CD14-positive monocyte (primary cell): ENCODE measurements at regions not wholly inside any gene's neighbourhood (a gene's known extent, or its start where the extent isn't known, plus 50 kb on each side); places are given as distances from the start of the nearest gene placed in this dataset.

Experiments used
- DNase-seq, 3 donors: peaks; one replicate each; pipeline ENCODE4 v3.0.0-alpha.2; 2011 to 2022
- H2AFZ ChIP-seq: 2 replicates; pipeline ENCODE4 v1.6.0; 2012; ENCODE audit warnings: mild to moderate bottlenecking, low read depth, low read length, inconsistent platforms; ENCODE audit not compliant: insufficient read depth, poor library complexity, severe bottlenecking
- H3K27ac ChIP-seq, 2 donors: 1 replicate in 1 of 2; 2 replicates in 1 of 2; pipeline ENCODE4 v1.5.1; 2012 to 2013; ENCODE audit warnings: low read length in 2 of 2, control low read depth in 1 of 2, inconsistent platforms in 1 of 2, low read depth in 1 of 2, mild to moderate bottlenecking in 1 of 2
- H3K27me3 ChIP-seq, 2 donors: one replicate each; pipeline versions ENCODE4 v1.6.0 to v1.6.1; 2011 to 2013; ENCODE audit warnings: low read length in 2 of 2; ENCODE audit not compliant: control insufficient read depth in 2 of 2, insufficient read depth in 2 of 2
- H3K36me3 ChIP-seq, 2 donors: replicated peaks in 1 of 2; 1 replicate in 1 of 2; 2 replicates in 1 of 2; pipeline versions ENCODE4 v1.5.1 to v1.6.1; 2012 to 2013; ENCODE audit warnings: low read length in 2 of 2, control low read depth in 1 of 2, inconsistent platforms in 1 of 2, mild to moderate bottlenecking in 1 of 2; ENCODE audit not compliant: insufficient read depth in 2 of 2, control insufficient read depth in 1 of 2
- H3K4me1 ChIP-seq, 2 donors: 1 replicate in 1 of 2; 2 replicates in 1 of 2; pipeline versions ENCODE4 v1.5.1 to v1.6.1; 2012 to 2013; ENCODE audit warnings: low read length in 2 of 2, control low read depth in 1 of 2, inconsistent platforms in 1 of 2, mild to moderate bottlenecking in 1 of 2, moderate library complexity in 1 of 2; ENCODE audit not compliant: insufficient read depth in 2 of 2, control insufficient read depth in 1 of 2
- H3K4me2 ChIP-seq: replicated peaks from 2 replicates; pipeline ENCODE3; 2012; ENCODE audit warnings: low read length, moderate library complexity, mild to moderate bottlenecking; ENCODE audit not compliant: poor library complexity, severe bottlenecking; ENCODE audit errors: extremely low read depth
- H3K4me3 ChIP-seq, 3 experiments: fragments of 200-600 bp in 1 of 3; sonication (generic) in 1 of 3; replicated peaks in 1 of 3; 1 replicate in 2 of 3; 2 replicates in 1 of 3; pipeline ENCODE4 v1.5.1; 2011 to 2013; ENCODE audit warnings: low read length in 3 of 3, mild to moderate bottlenecking in 3 of 3, control low read depth in 2 of 3, low read depth in 2 of 3, inconsistent platforms in 1 of 3, moderate library complexity in 1 of 3
- H3K79me2 ChIP-seq: 2 replicates; pipeline ENCODE4 v1.6.0; 2012; ENCODE audit warnings: mild to moderate bottlenecking, control low read depth, inconsistent platforms, low read length, moderate library complexity; ENCODE audit not compliant: insufficient read depth
- H3K9ac ChIP-seq: 2 replicates; pipeline ENCODE4 v1.6.0; 2017; ENCODE audit warnings: low read length, mild to moderate bottlenecking; ENCODE audit not compliant: insufficient read depth, poor library complexity, severe bottlenecking
- H3K9me3 ChIP-seq, 2 donors: replicated peaks in 1 of 2; 1 replicate in 1 of 2; 2 replicates in 1 of 2; pipeline versions ENCODE4 v1.5.1 to v1.6.1; 2012 to 2013; ENCODE audit warnings: low read length in 2 of 2, control low read depth in 1 of 2; ENCODE audit not compliant: control insufficient read depth in 1 of 2, insufficient read depth in 1 of 2
- H4K20me1 ChIP-seq: 2 replicates; pipeline ENCODE4 v1.6.0; 2012; ENCODE audit warnings: mild to moderate bottlenecking, low read length, control low read depth, moderate library complexity; ENCODE audit not compliant: insufficient read depth
- H3K27ac Mint-ChIP-seq, 7 donors: one replicate each; pipeline ENCODE4 v1.8.0; 2020; ENCODE audit warnings: mild to moderate bottlenecking in 7 of 7, mixed read lengths in 7 of 7, moderate library complexity in 6 of 7, inconsistent platforms in 2 of 7
- H3K27me3 Mint-ChIP-seq, 3 donors: one replicate each; pipeline ENCODE4 v1.8.0; 2021 to 2022; ENCODE audit warnings: low read depth in 3 of 3, mild to moderate bottlenecking in 3 of 3, mixed read lengths in 3 of 3, moderate library complexity in 3 of 3, inconsistent platforms in 1 of 3
- H3K36me3 Mint-ChIP-seq, 2 donors: one replicate each; pipeline ENCODE4 v1.8.0; 2020; ENCODE audit warnings: mixed read lengths in 2 of 2, inconsistent platforms in 1 of 2, mild to moderate bottlenecking in 1 of 2
- H3K4me1 Mint-ChIP-seq: one replicate; pipeline ENCODE4 v1.8.0; 2020; ENCODE audit warnings: mild to moderate bottlenecking, mixed read lengths
- H3K4me3 Mint-ChIP-seq, 2 donors: one replicate each; pipeline ENCODE4 v1.8.0; 2020; ENCODE audit warnings: mild to moderate bottlenecking in 2 of 2, mixed read lengths in 2 of 2, moderate library complexity in 1 of 2
- H3K9me3 Mint-ChIP-seq, 7 donors: one replicate each; pipeline ENCODE4 v1.8.0; 2020 to 2022; ENCODE audit warnings: mixed read lengths in 7 of 7, mild to moderate bottlenecking in 6 of 7, moderate library complexity in 6 of 7, inconsistent platforms in 2 of 7
- WGBS: methylation state at CpG from one replicate; pipeline ENCODE4 v1.1.5; 2013; ENCODE audit warnings: missing lambda C conversion rate; ENCODE audit not compliant: insufficient coverage; 5-methylcytosine and 5-hydroxymethylcytosine counted together
- intact Hi-C, 2 donors: fragments of 100-400 bp; cut with micrococcal nuclease; formaldehyde crosslinking; loops; one replicate each; pipeline versions ENCODE4 v1.15.0 to v1.15.1; 2023
- TF ChIP-seq, protein P1 (sequence below): fragments of 200-600 bp; IDR thresholded peaks from one replicate; pipeline ENCODE4 v1.8.0; 2022; ENCODE audit warnings: antibody characterized with exemption, mild to moderate bottlenecking

DNA sequence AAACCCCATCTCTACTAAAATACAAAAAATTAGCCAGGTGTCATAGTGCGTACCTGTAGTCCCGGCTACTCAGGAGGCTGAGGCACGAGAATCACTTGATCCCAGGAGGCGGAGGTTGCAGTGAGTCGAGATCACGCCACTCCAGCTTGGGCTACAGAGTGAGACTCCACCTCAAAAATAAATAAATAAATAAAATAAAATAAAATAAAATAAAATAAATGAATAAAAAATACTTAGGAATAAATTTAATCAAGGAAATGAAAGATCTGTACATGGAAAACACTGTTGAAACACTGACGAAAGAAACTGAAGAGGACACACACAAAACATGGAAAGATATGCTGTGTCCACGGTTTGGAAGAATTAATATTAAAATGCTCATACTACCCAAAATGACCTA, 56.5 kb upstream of the ASPRV1 start:
- Histone ChIP-seq H4K20me1 (no peaks in the 10 kb centered on the region), H3K27me3 (no peaks in the 10 kb centered on the region), H3K4me3 (no peak overlapping the region), H3K27ac (peak overlapping the region in 1 of 2 donors; percentile 90), H3K9ac (no peak overlapping the region), H2AFZ (no peak overlapping the region), H3K4me1 (peaks cover 12 to 26% of the 10 kb centered on the region in 2 donors), H3K4me2 (no peak overlapping the region), H3K36me3 (no peaks in the 10 kb centered on the region), H3K79me2 (no peaks in the 10 kb centered on the region), H3K9me3 (no peaks in the 10 kb centered on the region)
- Mint-ChIP-seq H3K27me3 (no peaks in the 10 kb centered on the region), H3K36me3 (peaks cover 31 to 44% of the 10 kb centered on the region in 2 donors), H3K4me3 (no peak overlapping the region), H3K9me3 (peaks cover 2 to 5% (median 3%) of the 10 kb centered on the region in 7 donors), H3K27ac (peak overlapping the region; percentile 94 to 98 (median 97)), H3K4me1 (peaks cover 28% of the 10 kb centered on the region)
- TF ChIP-seq, protein P1, sequence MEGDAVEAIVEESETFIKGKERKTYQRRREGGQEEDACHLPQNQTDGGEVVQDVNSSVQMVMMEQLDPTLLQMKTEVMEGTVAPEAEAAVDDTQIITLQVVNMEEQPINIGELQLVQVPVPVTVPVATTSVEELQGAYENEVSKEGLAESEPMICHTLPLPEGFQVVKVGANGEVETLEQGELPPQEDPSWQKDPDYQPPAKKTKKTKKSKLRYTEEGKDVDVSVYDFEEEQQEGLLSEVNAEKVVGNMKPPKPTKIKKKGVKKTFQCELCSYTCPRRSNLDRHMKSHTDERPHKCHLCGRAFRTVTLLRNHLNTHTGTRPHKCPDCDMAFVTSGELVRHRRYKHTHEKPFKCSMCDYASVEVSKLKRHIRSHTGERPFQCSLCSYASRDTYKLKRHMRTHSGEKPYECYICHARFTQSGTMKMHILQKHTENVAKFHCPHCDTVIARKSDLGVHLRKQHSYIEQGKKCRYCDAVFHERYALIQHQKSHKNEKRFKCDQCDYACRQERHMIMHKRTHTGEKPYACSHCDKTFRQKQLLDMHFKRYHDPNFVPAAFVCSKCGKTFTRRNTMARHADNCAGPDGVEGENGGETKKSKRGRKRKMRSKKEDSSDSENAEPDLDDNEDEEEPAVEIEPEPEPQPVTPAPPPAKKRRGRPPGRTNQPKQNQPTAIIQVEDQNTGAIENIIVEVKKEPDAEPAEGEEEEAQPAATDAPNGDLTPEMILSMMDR = no peak
- intact Hi-C loops = no loop called here
- no peak for DNase-seq
- 100% methylated on average over 2 of the region's 8 CpGs for WGBS

DNA sequence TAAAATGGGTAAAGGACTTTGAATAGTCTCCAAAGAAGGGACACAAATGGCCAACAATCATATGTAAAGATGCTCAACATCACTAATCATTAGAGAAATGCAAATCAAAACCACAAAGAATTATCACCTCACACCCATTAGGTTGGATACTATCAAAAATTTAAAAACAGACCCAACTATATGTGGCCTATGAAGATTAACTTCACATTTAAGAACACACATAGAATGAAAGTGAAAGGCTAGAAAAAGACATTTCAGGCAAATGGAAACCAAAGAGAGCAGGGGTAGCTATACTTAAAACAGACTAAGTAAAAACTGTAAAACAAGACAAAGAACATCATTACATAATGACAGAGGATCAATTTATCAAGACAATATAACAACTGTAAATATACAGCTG, 53.5 kb upstream of the ASPRV1 start:
- TF ChIP-seq, protein P1 = no peak
- Histone ChIP-seq H2AFZ (no peak overlapping the region), H3K4me1 (peaks cover 29 to 39% of the 10 kb centered on the region in 2 donors), H3K79me2 (no peaks in the 10 kb centered on the region), H3K4me2 (no peak overlapping the region), H3K9ac (no peak overlapping the region), H3K27ac (no peak overlapping the region), H3K27me3 (no peaks in the 10 kb centered on the region), H3K9me3 (no peaks in the 10 kb centered on the region), H3K36me3 (no peaks in the 10 kb centered on the region), H3K4me3 (no peak overlapping the region), H4K20me1 (no peaks in the 10 kb centered on the region)
- no peak for DNase-seq
- H3K36me3 Mint-ChIP-seq = peaks cover 33 to 41% of the 10 kb centered on the region in 2 donors
- intact Hi-C loops = loop anchor here in 1 of 2 donors (5.0 kb wide), 1 partner anchor 38 kb away; no protein-coding TSS in a partner anchor
- H3K9me3 Mint-ChIP-seq = peaks cover 2 to 4% (median 3%) of the 10 kb centered on the region in 7 donors
- H3K4me1 Mint-ChIP-seq = peaks cover 40% of the 10 kb centered on the region
- H3K27me3 Mint-ChIP-seq = peaks cover 0 to 2% (median 0%) of the 10 kb centered on the region in 3 donors
- H3K27ac Mint-ChIP-seq = no peak overlapping the region
- H3K4me3 Mint-ChIP-seq = no peak overlapping the region
